HG02981 (cell line): ENCODE measurements at regions not wholly inside any gene's neighbourhood (a gene's known extent, or its start where the extent isn't known, plus 50 kb on each side); places are given as distances from the start of the nearest gene placed in this dataset.
"Not testable (repeated sequence)": the region's sequence is repeated elsewhere in the genome, so short reads cannot be mapped to it uniquely, and the experiment has no call there.

Experiments
- ATAC-seq: cut with Tn5 transposase; IDR thresholded peaks from one replicate; pipeline ENCODE4 v1.9.1; 2021; ENCODE audit warnings: mild to moderate bottlenecking, moderate library complexity; ENCODE audit not compliant: unreplicated experiment

GRCh38 chr4:179719766-179720450 is 2277.7 kb upstream of the AGA start:
- no peak for ATAC-seq

- not testable (repeated sequence) for ATAC-seq
These were observed 2284.3 kb upstream of the AGA start for GRCh38 chr4:179726491-179726890.

- ATAC-seq, result no peak
These were observed 2286.1 kb upstream of the AGA start for GRCh38 chr4:179728305-179728704.

GRCh38 chr4:179736820-179737219 is 2294.6 kb upstream of the AGA start:
- ATAC-seq, result not testable (repeated sequence)

- no peak for ATAC-seq
These were observed 2296.6 kb upstream of the AGA start for GRCh38 chr4:179738822-179739221.

DNA sequence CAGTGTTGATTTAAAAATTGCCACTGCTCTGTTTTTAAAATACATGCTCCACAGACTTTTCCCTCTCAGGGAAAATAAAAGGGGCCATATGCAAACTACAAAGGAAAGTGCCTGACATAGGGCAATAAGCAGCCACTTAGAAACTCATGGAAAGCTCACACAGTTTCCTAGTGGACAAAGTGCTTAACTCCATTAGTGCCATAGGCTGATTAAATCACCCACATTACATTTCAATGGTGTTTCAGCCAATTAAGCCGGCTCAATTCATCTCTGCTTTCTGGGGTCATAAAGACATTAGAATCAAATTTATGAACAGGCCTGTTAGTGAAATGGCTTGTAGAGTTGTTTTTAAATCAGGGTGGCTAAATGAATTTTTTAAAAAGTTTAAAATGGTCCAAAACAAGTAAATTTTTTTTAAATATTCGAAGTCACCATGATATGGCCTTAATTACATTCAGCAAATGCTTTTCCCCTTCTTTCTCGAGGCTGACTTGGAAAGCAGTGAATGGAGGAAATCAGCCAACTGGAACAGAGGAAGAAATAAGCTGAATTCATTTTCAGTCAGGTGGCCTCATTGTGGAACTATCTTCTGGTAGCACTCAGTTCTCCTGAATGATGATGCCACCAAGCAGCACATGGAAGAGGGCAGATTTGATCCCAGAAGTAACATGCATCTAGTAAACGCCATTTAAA is 2305.1 kb upstream of the AGA start:
- no peak for ATAC-seq

DNA sequence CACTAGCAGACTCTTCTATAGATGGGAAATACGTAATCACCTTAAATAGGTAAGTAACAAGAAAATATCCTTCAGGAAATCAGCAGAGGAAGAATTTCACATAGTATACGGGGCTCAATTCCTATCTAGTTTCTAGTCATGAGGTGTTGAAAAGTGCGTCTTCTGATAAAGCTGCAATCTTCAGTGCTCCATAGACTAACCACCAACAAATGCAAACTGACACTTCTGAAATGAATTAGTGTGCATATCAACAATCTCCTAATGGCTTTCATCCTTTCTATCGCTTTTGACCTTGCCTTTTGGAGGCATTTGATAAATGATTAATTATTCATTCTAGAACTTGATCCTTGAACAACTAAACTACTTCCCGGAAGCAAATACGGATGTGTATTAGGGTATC is 2306.6 kb upstream of the AGA start:
- no peak for ATAC-seq

DNA sequence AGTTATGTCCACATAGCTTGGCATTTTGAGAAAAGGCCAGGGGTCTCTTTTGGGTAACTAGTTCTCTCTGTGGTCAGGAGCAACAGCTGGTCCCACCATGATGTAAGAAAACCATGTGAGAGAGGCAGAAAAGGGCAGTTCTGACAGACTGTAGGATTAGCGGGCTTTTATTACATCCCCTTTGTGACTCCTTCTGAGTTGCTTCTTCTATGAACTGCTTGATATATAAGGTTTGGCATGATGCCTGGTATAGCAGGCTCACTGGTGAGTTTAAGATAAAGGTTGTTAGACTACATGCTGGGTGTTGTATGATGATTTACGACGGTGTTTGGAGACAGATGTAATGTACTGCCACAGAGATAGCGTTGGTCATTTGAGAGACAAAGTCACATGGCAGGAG is 2308.1 kb upstream of the AGA start:
- no peak for ATAC-seq

GRCh38 chr4:179751669-179752068 is 2309.4 kb upstream of the AGA start:
- no peak for ATAC-seq

DNA sequence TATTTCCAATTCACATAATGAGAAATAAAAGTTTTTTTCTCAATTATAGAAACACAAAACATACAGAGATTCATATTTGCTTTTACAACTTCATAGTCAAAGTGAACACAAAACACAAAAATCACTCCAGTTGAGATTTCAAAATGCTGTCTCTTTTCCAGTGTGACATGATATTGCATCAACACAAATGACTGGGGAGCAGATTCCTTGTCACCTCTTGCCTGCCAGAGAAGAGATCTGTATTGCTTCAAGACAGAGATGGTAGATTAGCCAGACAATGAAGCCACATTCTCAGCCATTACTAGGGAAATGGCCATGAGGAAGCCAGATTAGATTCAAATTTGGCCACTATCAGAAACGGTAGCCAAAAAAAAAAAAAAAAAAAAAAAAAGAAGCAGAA is 2313.1 kb upstream of the AGA start:
- ATAC-seq, result no peak

DNA sequence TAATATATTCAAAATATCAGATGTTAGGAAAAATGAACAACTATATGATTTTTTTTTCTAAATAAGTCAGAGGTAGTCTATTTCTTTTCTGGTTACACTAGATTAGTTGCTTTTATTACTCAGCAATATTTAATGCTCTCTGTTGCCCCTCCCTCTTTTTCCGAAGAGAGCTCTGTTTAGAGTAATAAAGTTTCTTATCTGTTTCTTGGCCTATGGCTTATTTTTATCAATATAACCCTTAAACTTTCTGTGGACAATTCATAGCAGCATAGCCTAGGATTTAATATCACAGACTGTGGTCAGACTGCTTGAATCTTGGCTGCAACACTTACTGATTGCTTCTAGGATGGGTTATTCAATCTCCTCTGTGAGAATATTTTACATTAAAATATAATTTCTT is 2315.4 kb upstream of the AGA start:
- no peak for ATAC-seq

- ATAC-seq, result no peak
These were observed 2320.6 kb upstream of the AGA start for GRCh38 chr4:179762840-179763239.

GRCh38 chr4:179766938-179767337 is 2324.7 kb upstream of the AGA start:
- ATAC-seq, result no peak

DNA sequence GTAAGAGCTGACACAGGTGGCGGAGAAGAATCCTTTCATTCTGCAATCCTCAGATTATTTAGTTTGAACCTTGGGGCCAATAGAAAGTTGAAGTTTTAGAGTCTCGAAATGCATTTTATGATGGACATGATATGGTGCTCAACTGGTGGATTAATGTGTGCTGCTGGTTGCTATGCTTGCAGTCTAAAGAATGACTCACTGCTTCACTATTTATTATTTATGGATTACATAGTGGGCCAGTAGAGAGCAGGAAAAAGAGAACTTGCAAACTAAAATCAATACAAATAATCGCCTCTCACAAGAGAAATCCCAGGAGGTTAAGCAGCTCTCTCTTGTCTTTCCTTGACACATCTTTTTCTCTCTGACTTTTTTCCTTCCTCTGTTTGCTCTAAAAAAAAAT is 2326.8 kb upstream of the AGA start:
- ATAC-seq, result no peak

- ATAC-seq, result no peak
These were observed 2355.5 kb upstream of the AGA start for GRCh38 chr4:179797738-179798137.

DNA sequence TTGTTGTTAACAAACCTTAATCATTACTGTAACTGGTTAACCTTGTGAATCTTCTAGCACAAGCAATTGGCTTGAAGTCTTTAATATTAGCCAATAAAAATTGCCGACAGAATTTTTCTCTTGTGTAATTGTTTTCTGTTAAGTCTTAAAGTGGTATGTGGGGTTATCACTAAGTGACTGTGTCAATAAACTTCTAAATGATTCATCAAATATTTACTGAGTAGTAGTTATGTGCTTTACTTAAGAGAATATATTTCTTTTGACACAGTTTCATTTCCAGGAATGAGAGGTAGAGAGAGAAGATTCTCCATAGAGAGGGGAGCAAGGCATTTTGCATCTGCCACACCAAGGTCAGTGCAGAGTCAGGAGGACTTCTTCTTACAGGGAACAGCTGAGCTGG is 2361.6 kb upstream of the AGA start:
- ATAC-seq, result no peak

GRCh38 chr4:179804440-179804839 is 2362.2 kb upstream of the AGA start:
- ATAC-seq, result no peak

- no peak for ATAC-seq
These were observed 2375.1 kb upstream of the AGA start for GRCh38 chr4:179817317-179817716.

- ATAC-seq, result no peak
These were observed 2381.1 kb upstream of the AGA start for GRCh38 chr4:179823342-179823741.

DNA sequence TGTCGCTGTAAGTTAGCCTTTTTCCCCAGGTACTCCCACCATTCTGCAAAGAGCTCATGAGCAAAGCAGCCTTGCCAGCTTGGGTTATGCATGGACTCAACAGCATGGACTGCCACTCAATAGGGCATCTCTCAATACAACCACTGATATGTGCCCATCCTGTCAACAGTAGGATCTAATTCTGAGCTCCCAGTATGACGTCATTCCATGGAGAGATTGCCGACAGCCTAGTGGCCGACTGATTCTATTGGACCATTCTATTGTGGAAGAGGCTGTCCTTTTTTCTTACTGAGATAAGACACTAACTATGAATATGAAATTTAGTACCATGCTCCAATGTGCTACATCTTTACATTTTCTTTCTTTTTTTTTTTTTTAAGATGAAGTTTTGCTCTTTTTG is 2389.0 kb upstream of the AGA start:
- no peak for ATAC-seq

DNA sequence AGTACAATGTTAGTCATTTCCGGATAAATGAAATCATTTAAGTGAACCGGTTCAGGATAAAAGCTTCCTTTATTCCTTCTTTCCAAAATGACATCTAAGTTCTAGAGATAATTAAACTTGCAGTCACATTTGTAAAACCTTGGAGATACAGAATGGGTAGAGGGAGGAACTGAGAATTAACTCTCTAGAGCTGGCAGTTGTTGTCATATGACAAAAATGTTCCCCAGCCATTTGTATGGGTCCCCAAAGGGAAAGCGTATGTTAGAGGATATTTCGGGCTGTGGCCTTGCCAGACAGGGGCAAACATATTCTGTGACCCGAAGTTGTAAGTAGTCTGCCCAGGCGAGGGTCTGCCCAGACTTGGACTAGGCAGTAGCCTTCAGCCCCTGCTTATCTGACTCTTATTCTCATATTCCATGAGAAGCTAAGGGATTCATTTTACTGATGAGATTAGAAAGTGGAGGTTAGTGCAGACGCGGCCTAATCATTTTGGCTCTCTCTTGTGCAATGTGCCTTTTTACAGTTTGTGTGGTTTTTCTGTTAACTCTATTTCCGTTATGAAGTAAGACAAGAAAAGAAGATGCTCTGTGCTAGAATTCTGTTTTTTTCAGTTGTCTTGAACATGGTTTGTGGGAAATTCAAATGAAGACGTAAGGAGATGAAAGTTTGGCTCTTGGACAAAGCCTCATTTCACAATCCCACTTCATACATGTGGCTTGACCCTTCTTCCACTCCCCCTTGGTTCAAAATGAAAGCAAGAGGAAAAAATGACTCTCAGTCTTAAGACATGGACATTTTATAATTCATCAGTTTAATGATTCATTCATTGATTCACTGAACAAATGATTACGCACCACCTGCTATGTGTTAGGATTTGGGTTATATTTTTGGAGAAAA is 2394.2 kb upstream of the AGA start:
- ATAC-seq, result no peak

- no peak for ATAC-seq
These were observed 2399.8 kb upstream of the TENM3 start for GRCh38 chr4:179843370-179843769.
